Parathyroid adenoma (tissue), 2 donors: ENCODE measurements at regions not wholly inside any gene's neighbourhood (a gene's known extent, or its start where the extent isn't known, plus 50 kb on each side); places are given as distances from the start of the nearest gene placed in this dataset.

Experiments
- H2AFZ ChIP-seq: fragments of 300-600 bp; sonication (generic); one replicate; pipeline ENCODE4 v1.7.0; 2017; ENCODE audit warnings: antibody characterized with exemption, mild to moderate bottlenecking
- H3K27ac ChIP-seq: fragments of 300-600 bp; sonication (generic); one replicate; pipeline ENCODE4 v1.7.0; 2017
- H3K27me3 ChIP-seq: fragments of 300-600 bp; sonication (generic); one replicate; pipeline ENCODE4 v1.7.0; 2017; ENCODE audit warnings: low read length; ENCODE audit not compliant: control insufficient read depth, insufficient read depth
- H3K36me3 ChIP-seq: fragments of 300-600 bp; sonication (generic); one replicate; pipeline ENCODE4 v1.7.0; 2017; ENCODE audit warnings: low read length; ENCODE audit not compliant: control insufficient read depth, insufficient read depth
- H3K4me1 ChIP-seq: fragments of 300-600 bp; sonication (generic); one replicate; pipeline ENCODE4 v1.7.0; 2017; ENCODE audit warnings: control low read depth
- H3K4me2 ChIP-seq: fragments of 300-600 bp; sonication (generic); one replicate; pipeline ENCODE4 v1.7.0; 2017; ENCODE audit warnings: low read length
- H3K4me3 ChIP-seq: fragments of 300-600 bp; sonication (generic); one replicate; pipeline ENCODE4 v1.7.0; 2017; ENCODE audit warnings: low read depth, low read length
- H3K79me2 ChIP-seq: fragments of 300-600 bp; sonication (generic); one replicate; pipeline ENCODE4 v1.7.0; 2017; ENCODE audit warnings: control low read depth
- H3K9ac ChIP-seq: fragments of 300-600 bp; sonication (generic); one replicate; pipeline ENCODE4 v1.7.0; 2017; ENCODE audit warnings: mild to moderate bottlenecking
- H3K9me3 ChIP-seq: fragments of 300-600 bp; sonication (generic); one replicate; pipeline ENCODE4 v1.7.0; 2017; ENCODE audit warnings: low read length; ENCODE audit not compliant: control insufficient read depth
- CTCF ChIP-seq: fragments of 300-600 bp; sonication (generic); IDR thresholded peaks from one replicate; pipeline ENCODE4 v1.7.0; 2017; ENCODE audit warnings: antibody characterized with exemption, mild to moderate bottlenecking
- donor health status: primary hyperparathyroidism.

- Histone ChIP-seq H3K9me3 (no peaks in the 10 kb centered on the region), H3K4me2 (no peak overlapping the region), H3K9ac (no peak overlapping the region), H3K36me3 (no peaks in the 10 kb centered on the region), H3K4me1 (no peaks in the 10 kb centered on the region), H2AFZ (no peak overlapping the region), H3K27me3 (no peaks in the 10 kb centered on the region), H3K4me3 (no peak overlapping the region), H3K27ac (no peak overlapping the region), H3K79me2 (no peaks in the 10 kb centered on the region)
- TF ChIP-seq CTCF: no peak
Measured at GRCh38 chr15:96390986-96391385, 60.5 kb downstream of the NR2F2 start.

GRCh38 chr15:96392380-96393208 lies 62.1 kb downstream of the NR2F2 start:
- TF ChIP-seq CTCF: no peak
- H2AFZ ChIP-seq: no peak overlapping the region
- no peak overlapping the region for H3K4me2 ChIP-seq
- H3K9ac ChIP-seq: no peak overlapping the region
- H3K4me1 ChIP-seq: no peaks in the 10 kb centered on the region
- H3K27me3 ChIP-seq: no peaks in the 10 kb centered on the region
- no peak overlapping the region for H3K27ac ChIP-seq
- no peaks in the 10 kb centered on the region for H3K9me3 ChIP-seq
- no peaks in the 10 kb centered on the region for H3K36me3 ChIP-seq
- H3K4me3 ChIP-seq: no peak overlapping the region
- no peaks in the 10 kb centered on the region for H3K79me2 ChIP-seq

- H3K4me2 ChIP-seq: no peak overlapping the region
- H3K27ac ChIP-seq: no peak overlapping the region
- H2AFZ ChIP-seq: no peak overlapping the region
- no peaks in the 10 kb centered on the region for H3K4me1 ChIP-seq
- H3K79me2 ChIP-seq: no peaks in the 10 kb centered on the region
- H3K27me3 ChIP-seq: no peaks in the 10 kb centered on the region
- H3K9me3 ChIP-seq: no peaks in the 10 kb centered on the region
- H3K4me3 ChIP-seq: no peak overlapping the region
- no peak overlapping the region for H3K9ac ChIP-seq
- no peak for TF ChIP-seq CTCF
- no peaks in the 10 kb centered on the region for H3K36me3 ChIP-seq
Measured at GRCh38 chr15:96393209-96393513, 62.7 kb downstream of the NR2F2 start.

- H3K27ac ChIP-seq: no peak overlapping the region
- H3K4me2 ChIP-seq: no peak overlapping the region
- no peaks in the 10 kb centered on the region for H3K36me3 ChIP-seq
- no peak overlapping the region for H3K4me3 ChIP-seq
- H2AFZ ChIP-seq: no peak overlapping the region
- no peak overlapping the region for H3K9ac ChIP-seq
- H3K9me3 ChIP-seq: no peaks in the 10 kb centered on the region
- no peaks in the 10 kb centered on the region for H3K4me1 ChIP-seq
- H3K79me2 ChIP-seq: no peaks in the 10 kb centered on the region
- no peaks in the 10 kb centered on the region for H3K27me3 ChIP-seq
- TF ChIP-seq CTCF: no peak
Measured at GRCh38 chr15:96395687-96396086, 65.2 kb downstream of the NR2F2 start.

- H3K4me2 ChIP-seq: no peak overlapping the region
- H3K36me3 ChIP-seq: no peaks in the 10 kb centered on the region
- no peak overlapping the region for H2AFZ ChIP-seq
- H3K4me3 ChIP-seq: no peak overlapping the region
- no peak overlapping the region for H3K9ac ChIP-seq
- no peak for TF ChIP-seq CTCF
- no peaks in the 10 kb centered on the region for H3K79me2 ChIP-seq
- no peaks in the 10 kb centered on the region for H3K9me3 ChIP-seq
- H3K27me3 ChIP-seq: no peaks in the 10 kb centered on the region
- H3K4me1 ChIP-seq: no peaks in the 10 kb centered on the region
- no peak overlapping the region for H3K27ac ChIP-seq
Measured at GRCh38 chr15:96398776-96399175, 68.3 kb downstream of the NR2F2 start.
